ENCODE measurements at regions not wholly inside any gene's neighbourhood (a gene's known extent, or its start where the extent isn't known, plus 50 kb on each side); places are given as distances from the start of the nearest gene placed in this dataset.

DNA sequence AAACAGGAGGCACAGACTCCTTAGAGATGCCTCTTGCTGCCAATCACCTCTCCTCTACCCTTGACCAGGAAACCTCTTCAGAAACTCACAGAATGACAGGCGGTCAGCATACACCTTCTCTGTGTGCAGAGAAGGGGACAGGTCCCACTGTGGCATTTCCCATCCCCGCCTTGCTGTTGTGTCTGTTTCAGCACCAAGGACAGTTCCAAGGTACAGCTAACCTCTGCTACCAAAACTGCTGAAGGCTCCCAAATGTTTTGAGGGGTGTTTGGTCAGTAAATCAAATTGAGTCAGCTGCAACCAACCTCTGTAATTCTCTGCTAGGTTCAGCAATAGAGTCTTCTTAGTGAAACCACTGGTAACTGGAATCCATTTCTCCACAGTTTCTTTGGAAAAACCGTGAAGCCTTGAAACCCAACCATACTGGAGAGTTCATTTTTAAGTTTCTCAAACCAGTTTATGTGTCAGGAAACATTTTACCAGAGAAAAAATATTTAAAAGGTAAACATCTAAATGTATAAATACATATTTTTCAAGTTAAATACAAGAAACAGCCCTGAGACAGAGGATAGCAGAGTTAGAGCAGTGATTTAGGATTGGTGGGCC is 122.0 kb downstream of the DRD1 start:
- TF ChIP-seq, protein P1, sequence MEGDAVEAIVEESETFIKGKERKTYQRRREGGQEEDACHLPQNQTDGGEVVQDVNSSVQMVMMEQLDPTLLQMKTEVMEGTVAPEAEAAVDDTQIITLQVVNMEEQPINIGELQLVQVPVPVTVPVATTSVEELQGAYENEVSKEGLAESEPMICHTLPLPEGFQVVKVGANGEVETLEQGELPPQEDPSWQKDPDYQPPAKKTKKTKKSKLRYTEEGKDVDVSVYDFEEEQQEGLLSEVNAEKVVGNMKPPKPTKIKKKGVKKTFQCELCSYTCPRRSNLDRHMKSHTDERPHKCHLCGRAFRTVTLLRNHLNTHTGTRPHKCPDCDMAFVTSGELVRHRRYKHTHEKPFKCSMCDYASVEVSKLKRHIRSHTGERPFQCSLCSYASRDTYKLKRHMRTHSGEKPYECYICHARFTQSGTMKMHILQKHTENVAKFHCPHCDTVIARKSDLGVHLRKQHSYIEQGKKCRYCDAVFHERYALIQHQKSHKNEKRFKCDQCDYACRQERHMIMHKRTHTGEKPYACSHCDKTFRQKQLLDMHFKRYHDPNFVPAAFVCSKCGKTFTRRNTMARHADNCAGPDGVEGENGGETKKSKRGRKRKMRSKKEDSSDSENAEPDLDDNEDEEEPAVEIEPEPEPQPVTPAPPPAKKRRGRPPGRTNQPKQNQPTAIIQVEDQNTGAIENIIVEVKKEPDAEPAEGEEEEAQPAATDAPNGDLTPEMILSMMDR (IDR thresholded peaks at IDR 0.05; ENCODE audit: low read depth, low read length, missing control alignments): no peak
- no peak for DNase-seq (ENCODE audit: low read depth)
- no peak overlapping the region for H3K4me3 ChIP-seq (ENCODE audit: low read depth, low read length)

DNA sequence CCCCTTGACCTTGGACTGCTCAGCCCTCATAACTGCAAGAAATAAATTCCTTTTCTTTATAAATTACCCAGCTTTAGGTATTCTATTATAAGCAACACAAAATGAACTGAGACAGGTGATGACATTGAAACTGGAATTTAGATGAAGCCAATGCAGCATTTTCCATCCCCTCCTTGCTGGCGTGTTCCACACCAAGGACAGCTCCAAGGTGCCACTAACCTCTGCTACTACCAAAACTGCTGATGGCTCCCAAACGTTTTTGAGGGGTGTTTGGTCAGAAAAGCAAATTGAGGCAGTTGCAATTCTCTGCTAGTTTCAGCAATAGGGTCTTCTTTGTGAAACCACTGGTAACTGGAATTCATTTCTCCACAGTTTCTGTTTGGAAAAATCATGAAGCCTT is 124.8 kb downstream of the DRD1 start:
- H3K4me3 ChIP-seq (ENCODE audit: low read depth, low read length): no peak overlapping the region
- DNase-seq (ENCODE audit: low read depth): no peak
- TF ChIP-seq, protein P1 (IDR thresholded peaks at IDR 0.05; ENCODE audit: low read depth, low read length, missing control alignments): no peak

DNA sequence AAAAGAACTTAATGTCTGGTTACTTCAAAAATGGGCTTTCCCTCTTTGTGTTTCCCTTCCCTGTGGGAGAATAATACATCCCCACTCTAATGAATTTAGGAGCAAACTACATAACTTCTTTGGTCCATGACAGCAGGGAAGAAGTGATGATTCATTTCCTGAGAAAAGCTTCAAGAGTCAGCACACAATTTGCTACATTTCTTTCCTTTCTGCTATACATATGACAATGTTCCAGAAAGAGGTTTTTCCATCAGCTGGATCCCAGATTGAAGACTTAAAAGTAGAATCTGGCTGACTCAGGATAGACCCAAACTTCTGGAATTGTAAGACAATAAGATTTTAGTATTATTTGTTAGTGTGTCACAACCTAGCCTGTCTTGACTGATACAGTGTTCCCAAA is 126.1 kb downstream of the DRD1 start:
- no peak for DNase-seq (ENCODE audit: low read depth)
- H3K4me3 ChIP-seq (ENCODE audit: low read depth, low read length): no peak overlapping the region
- TF ChIP-seq, protein P1 (IDR thresholded peaks at IDR 0.05; ENCODE audit: low read depth, low read length, missing control alignments): no peak

DNA sequence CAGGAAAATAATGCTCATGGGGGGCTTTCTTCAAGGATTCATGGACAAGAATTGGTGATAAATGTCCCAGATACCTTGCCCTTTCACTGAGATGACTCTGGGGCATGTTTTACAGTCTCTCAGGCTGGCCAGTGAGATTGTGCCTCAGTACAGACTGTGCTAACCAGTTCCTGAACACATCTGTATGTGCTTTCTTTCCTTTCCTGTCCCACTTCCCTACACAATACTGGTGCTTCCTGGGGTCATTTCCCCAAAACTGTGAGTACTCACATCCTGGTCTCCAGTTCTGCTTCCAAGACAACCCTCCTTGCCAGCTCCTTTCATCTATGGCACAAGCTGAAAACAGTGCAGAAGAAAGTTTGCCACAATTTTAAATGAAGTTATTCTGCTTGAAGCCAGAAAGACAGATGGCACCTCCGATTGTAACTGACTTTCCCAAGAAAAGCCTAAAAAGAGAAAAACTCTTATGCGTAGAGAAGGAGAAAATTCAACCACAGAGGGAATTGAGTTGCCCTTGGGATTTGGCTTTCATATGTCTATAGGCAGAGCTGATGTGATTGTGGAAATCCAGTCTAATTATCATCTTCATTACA is 134.7 kb downstream of the DRD1 start:
- DNase-seq (ENCODE audit: low read depth): no peak
- no peak overlapping the region for H3K4me3 ChIP-seq (ENCODE audit: low read depth, low read length)
- TF ChIP-seq, protein P1 (IDR thresholded peaks at IDR 0.05; ENCODE audit: low read depth, low read length, missing control alignments): no peak

DNA sequence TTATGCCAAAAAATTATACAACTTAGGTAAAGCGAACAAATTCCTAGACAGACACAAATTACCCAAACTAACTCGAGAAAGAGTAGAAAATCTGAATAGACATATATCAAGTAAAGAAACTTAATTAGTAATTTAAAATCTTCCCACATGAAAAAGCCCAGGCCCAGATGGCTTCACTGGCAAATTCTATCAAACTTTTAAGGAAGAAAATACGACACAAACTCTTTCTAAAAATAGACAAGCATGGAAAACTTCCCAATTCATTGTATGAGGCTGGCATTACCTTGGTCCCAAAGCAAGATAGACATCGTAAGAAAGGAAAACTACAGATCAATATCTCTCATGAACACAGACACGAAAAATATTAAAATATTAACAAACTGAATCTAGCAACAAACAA is 135.3 kb downstream of the DRD1 start:
- H3K4me3 ChIP-seq (ENCODE audit: low read depth, low read length): no peak overlapping the region
- TF ChIP-seq, protein P1 (IDR thresholded peaks at IDR 0.05; ENCODE audit: low read depth, low read length, missing control alignments): no peak
- DNase-seq (ENCODE audit: low read depth): no peak

DNA sequence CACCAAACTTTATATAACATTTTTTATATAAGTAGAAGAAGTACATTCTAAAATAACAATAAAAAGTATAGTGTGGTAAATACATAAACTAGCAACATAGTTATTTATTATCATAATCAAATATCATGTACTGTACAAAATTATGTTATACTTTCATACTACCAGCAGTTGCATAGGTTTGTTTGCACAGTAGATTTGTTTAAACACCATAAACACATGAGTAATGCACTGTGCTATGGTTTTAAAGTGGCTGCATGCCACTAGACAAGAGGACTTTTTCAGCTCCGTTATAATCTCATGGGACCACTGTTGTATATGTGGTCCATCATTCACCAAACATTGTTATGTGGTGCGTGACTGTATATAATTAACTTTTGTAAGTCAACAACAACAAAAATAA is 137.6 kb downstream of the DRD1 start:
- TF ChIP-seq, protein P1 (IDR thresholded peaks at IDR 0.05; ENCODE audit: low read depth, low read length, missing control alignments): no peak
- H3K4me3 ChIP-seq (ENCODE audit: low read depth, low read length): no peak overlapping the region
- no peak for DNase-seq (ENCODE audit: low read depth)

DNA sequence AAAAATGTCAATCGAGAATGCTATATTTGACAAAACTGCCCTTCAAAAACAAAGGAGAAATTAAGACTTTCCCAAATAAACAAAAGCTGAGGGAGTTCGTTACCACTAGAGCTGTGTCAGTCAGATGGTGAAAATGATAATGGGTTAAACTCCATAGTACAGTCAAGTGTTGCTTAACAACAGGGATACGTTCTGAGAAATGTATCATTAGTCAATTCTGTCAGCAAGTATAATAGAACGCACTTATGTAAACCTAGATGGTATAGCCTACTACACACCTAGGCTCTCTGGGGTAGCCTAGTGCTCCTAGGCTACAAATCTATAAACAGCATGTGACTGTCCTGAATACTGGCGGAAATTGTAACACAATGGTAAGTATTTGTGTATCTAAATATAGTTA is 138.7 kb downstream of the DRD1 start:
- no peak for DNase-seq (ENCODE audit: low read depth)
- H3K4me3 ChIP-seq (ENCODE audit: low read depth, low read length): no peak overlapping the region
- TF ChIP-seq, protein P1 (IDR thresholded peaks at IDR 0.05; ENCODE audit: low read depth, low read length, missing control alignments): no peak

Data from GM12864 (cell line).